Heart left ventricle (tissue), 16 donors: ENCODE measurements at regions not wholly inside any gene's neighbourhood (a gene's known extent, or its start where the extent isn't known, plus 50 kb on each side); places are given as distances from the start of the nearest gene placed in this dataset.

Experiments
- ATAC-seq, 4 donors: fragments of 200-7000 bp; cut with Tn5 transposase; one replicate each; pipeline ENCODE4 v1.9.1; 2020 to 2022; ENCODE audit warnings: moderate library complexity in 4 of 4, mild to moderate bottlenecking in 3 of 4, moderate number of reproducible peaks in 1 of 4
- DNase-seq, 5 donors: peaks; one replicate each; pipeline ENCODE4 v3.0.0-alpha.2; 2020
- H3K27ac ChIP-seq, 12 donors: fragments of 200-600 bp; sonication (generic) in 4 of 12; one replicate each; pipeline versions ENCODE4 v1.5.0 to v1.8.0; 2016 to 2022; ENCODE audit warnings: mild to moderate bottlenecking in 2 of 12
- H3K27me3 ChIP-seq, 9 donors: fragments of 200-600 bp; sonication (generic) in 2 of 9; one replicate each; pipeline versions ENCODE4 v1.5.1 to v1.8.0; 2016 to 2022; ENCODE audit warnings: mild to moderate bottlenecking in 3 of 9
- H3K36me3 ChIP-seq, 9 donors: fragments of 200-600 bp; sonication (generic) in 2 of 9; one replicate each; pipeline versions ENCODE4 v1.5.0 to v1.8.0; 2018 to 2022; ENCODE audit warnings: mild to moderate bottlenecking in 2 of 9
- H3K4me1 ChIP-seq, 12 donors: fragments of 200-600 bp; sonication (generic) in 4 of 12; one replicate each; pipeline versions ENCODE4 v1.5.0 to v1.8.0; 2016 to 2022; ENCODE audit warnings: mild to moderate bottlenecking in 3 of 12
- H3K4me3 ChIP-seq, 12 donors: fragments of 200-600 bp; sonication (generic) in 4 of 12; one replicate each; pipeline versions ENCODE4 v1.5.0 to v1.8.0; 2017 to 2022; ENCODE audit warnings: mild to moderate bottlenecking in 9 of 12, moderate library complexity in 4 of 12
- H3K9me3 ChIP-seq, 12 donors: fragments of 200-600 bp; sonication (generic) in 4 of 12; one replicate each; pipeline versions ENCODE4 v1.5.0 to v1.8.0; 2016 to 2022; ENCODE audit warnings: mild to moderate bottlenecking in 1 of 12
- CTCF ChIP-seq, 12 donors: fragments of 200-600 bp; sonication (generic) in 4 of 12; IDR thresholded peaks; one replicate each; pipeline versions ENCODE4 v1.5.0 to v1.8.0; 2018 to 2022; ENCODE audit warnings: antibody characterized with exemption in 12 of 12, mild to moderate bottlenecking in 5 of 12
- POLR2A ChIP-seq, 2 donors: fragments of 450-650 bp; IDR thresholded peaks; one replicate each; pipeline ENCODE4 v1.6.1; 2017; ENCODE audit warnings: antibody characterized with exemption in 2 of 2, mild to moderate bottlenecking in 2 of 2, moderate library complexity in 2 of 2
- WGBS, 4 donors: extraction: QIAGEN DNeasy Blood & Tissue Kit in 2 of 4; methylation state at CpG; one replicate each; pipeline versions ENCODE4 v1.1.5 to v1.1.7; 2013 to 2018; 5-methylcytosine and 5-hydroxymethylcytosine counted together
- intact Hi-C, 10 donors: fragments of 100-400 bp; cut with DNase I; formaldehyde crosslinking; loops; one replicate each; pipeline versions ENCODE4 v1.11.1 to v1.14.2; 2022
- donor health status: ischemic (EF 13 %, LVEDD 7.1; RV severe dilation, severe dysfunction).
- donor health status: healthy with polysubstance abuse.
- donor health status: DM: no; HTN: yes; CAD: no.
- donor health status: DM: no; HTN: no; CAD: no.
- donor health status: ischemic (EF 25% LVEDD 6.9; RV normal size, moderate dysfunction).
- donor health status: ischemic (EF 25% LVEDD 5.7; RV mildly dilated, moderate dysfunction).
- donor health status: healthy.
- donor health status: DM: yes; HTN: yes; CAD: no.
- donor health status: ischemic (EF 35%, LVEDD 5.7; RV mildly dilated, moderate dysfunction).
- donor health status: nonischemic (EF 11% LVEDD 7.7; RV severe dilation, severe dysfunction).
- donor health status: DM: yes; HTN: yes; CAD: no.
- donor health status: PGD.
- donor health status: ischemic (EF 29% LVEDD 5.4; RV normal size, mild dysfunction).
- donor health status: nonischemic (EF 23%, LVEDD 6.1; RV moderate dilation, normal function).

DNA sequence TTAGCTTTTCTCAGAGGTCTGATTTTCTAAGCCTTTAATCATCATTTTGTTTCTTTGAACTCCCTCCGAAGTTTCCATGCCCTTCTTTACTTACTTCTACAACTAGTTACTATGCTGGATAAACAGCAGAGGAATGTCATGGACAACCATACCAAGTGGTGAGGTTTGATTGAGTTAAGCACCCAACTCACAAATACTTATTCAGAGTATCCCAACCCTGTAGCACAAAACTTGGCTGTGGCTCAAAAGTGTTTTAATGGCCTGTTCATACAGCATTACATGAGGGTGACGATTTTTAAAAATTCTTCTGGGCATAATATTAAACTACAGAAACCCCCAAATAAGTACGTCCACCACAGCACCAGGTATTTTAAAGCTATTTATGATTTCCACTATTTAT is 946.8 kb upstream of the SOX9 start:
- H3K4me3 ChIP-seq, result no peak overlapping the region
- DNase-seq (no peak), ATAC-seq (no peak)
- 61 to 79% (median 75%) methylated on average over 3 of the region's 3 CpGs for WGBS, 4 donors
- TF ChIP-seq POLR2A (IDR thresholded peaks at IDR 0.05) (no peak), CTCF (IDR thresholded peaks at IDR 0.05) (no peak)
- intact Hi-C loops, result no loop called here
- no peaks in the 10 kb centered on the region for H3K9me3 ChIP-seq
- H3K4me1 ChIP-seq, result no peaks in the 10 kb centered on the region
- no peaks in the 10 kb centered on the region for H3K36me3 ChIP-seq
- no peaks in the 10 kb centered on the region for H3K27me3 ChIP-seq
- H3K27ac ChIP-seq, result no peak overlapping the region

GRCh38 chr17:71176331-71176730 is 944.5 kb upstream of the SOX9 start:
- TF ChIP-seq POLR2A (IDR thresholded peaks at IDR 0.05), result no peak
- no peak for TF ChIP-seq CTCF (IDR thresholded peaks at IDR 0.05)
- no peaks in the 10 kb centered on the region for H3K36me3 ChIP-seq
- intact Hi-C loops, result no loop called here

GRCh38 chr17:71176928-71177443 is 943.8 kb upstream of the SOX9 start:
- ATAC-seq, result no peak
- TF ChIP-seq POLR2A (IDR thresholded peaks at IDR 0.05), result no peak
- no peak for TF ChIP-seq CTCF (IDR thresholded peaks at IDR 0.05)
- no peaks in the 10 kb centered on the region for H3K9me3 ChIP-seq
- H3K27me3 ChIP-seq, result no peaks in the 10 kb centered on the region
- no peak for DNase-seq
- 75 to 83% (median 82%) methylated on average over 6 of the region's 6 CpGs for WGBS, 4 donors
- no peak overlapping the region for H3K27ac ChIP-seq
- no peak overlapping the region for H3K4me3 ChIP-seq
- H3K36me3 ChIP-seq, result no peaks in the 10 kb centered on the region
- H3K4me1 ChIP-seq, result no peaks in the 10 kb centered on the region
- intact Hi-C loops, result no loop called here

More at GRCh38 chr17:71176331-71176730, 944.5 kb upstream of the SOX9 start:
- DNase-seq (no peak), ATAC-seq (no peak)
- Histone ChIP-seq H3K4me3 (no peak overlapping the region), H3K27me3 (no peaks in the 10 kb centered on the region), H3K4me1 (no peaks in the 10 kb centered on the region), H3K9me3 (no peaks in the 10 kb centered on the region), H3K27ac (no peak overlapping the region)
- WGBS, 4 donors, result 46 to 56% (median 53%) methylated on average over 1 of the region's 1 CpG

DNA sequence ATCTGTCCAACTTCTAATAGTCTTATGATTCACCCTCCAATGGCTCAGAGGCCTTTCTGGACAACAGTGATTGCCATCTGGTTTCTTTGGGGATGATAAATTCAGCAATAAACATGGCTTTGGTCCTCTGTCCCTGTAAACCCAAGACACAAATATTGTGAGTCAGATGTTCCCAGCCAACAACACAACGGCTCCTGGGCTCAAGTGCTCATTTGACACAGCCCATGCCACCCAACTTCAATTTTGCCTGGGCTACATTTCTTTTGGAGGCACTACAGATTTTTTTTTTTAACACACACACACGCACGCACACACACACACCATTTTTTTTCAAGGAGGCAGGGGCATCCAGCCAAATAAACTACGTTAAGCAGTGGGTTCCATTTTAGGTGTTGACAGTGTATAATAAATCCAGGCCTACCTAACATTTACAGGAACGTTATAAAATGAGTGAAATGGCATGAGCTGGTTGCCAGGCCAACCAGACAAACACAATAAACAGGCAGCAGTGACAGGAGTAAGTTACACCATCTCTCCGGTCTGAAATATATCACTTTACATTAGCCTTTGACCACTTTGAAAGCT is 939.9 kb upstream of the SOX9 start:
- intact Hi-C loops, result no loop called here
- TF ChIP-seq POLR2A (IDR thresholded peaks at IDR 0.05), result no peak
- no peak for TF ChIP-seq CTCF (IDR thresholded peaks at IDR 0.05)

More for the DNA sequence above, 939.9 kb upstream of the SOX9 start:
- H3K4me1 ChIP-seq, result no peaks in the 10 kb centered on the region
- no peak overlapping the region for H3K27ac ChIP-seq
- DNase-seq, result no peak
- no peaks in the 10 kb centered on the region for H3K36me3 ChIP-seq
- 26 to 36% (median 31%) methylated on average over 6 of the region's 6 CpGs for WGBS, 4 donors
- no peak overlapping the region for H3K4me3 ChIP-seq
- H3K27me3 ChIP-seq, result no peaks in the 10 kb centered on the region
- ATAC-seq, result peak in 1 of 4 donors; percentile 38
- H3K9me3 ChIP-seq, result no peaks in the 10 kb centered on the region
